H1 (cell line): ENCODE measurements at regions not wholly inside any gene's neighbourhood (a gene's known extent, or its start where the extent isn't known, plus 50 kb on each side); places are given as distances from the start of the nearest gene placed in this dataset.

ENCODE experiments used
- CTCF ChIA-PET: fragments of 300-600 bp; sonication (Branson Sonifier 250); formaldehyde crosslinking; loops from one replicate; lab custom pipeline; 2021; ENCODE audit not compliant: partially characterized antibody; lab: Charles Lee
- POLR2A ChIA-PET: fragments of 300-600 bp; sonication (Branson Sonifier 250); formaldehyde crosslinking; loops from one replicate; lab custom pipeline; 2021; ENCODE audit warnings: inconsistent platforms; ENCODE audit not compliant: partially characterized antibody; lab: Charles Lee
- DNase-seq, 2 experiments: peaks; one replicate each; pipeline versions ENCODE4 v3.0.0 to v3.0.0-alpha.2; 2010 to 2022; ENCODE audit warnings: low spot score in 2 of 2, low read depth in 1 of 2, mixed read lengths in 1 of 2
- FAIRE-seq: peaks from 2 replicates; lab custom pipeline; 2011; peaks lifted over from hg19 to GRCh38; lab: Jason Lieb, UNC
- H2AFZ ChIP-seq: 2 replicates; pipeline ENCODE4 v1.8.1; 2012; ENCODE audit warnings: low read length, inconsistent platforms
- H2AK5ac ChIP-seq: 2 replicates; pipeline ENCODE4 v1.6.1; 2013; ENCODE audit warnings: low read depth, low read length
- H2BK120ac ChIP-seq: replicated peaks from 2 replicates; pipeline ENCODE3; 2013; ENCODE audit warnings: low read depth, low read length, inconsistent platforms
- H2BK12ac ChIP-seq: 2 replicates; pipeline ENCODE4 v1.6.1; 2013; ENCODE audit warnings: low read depth, low read length
- H2BK15ac ChIP-seq: 2 replicates; pipeline ENCODE4 v1.6.1; 2013; ENCODE audit warnings: low read length
- H2BK20ac ChIP-seq: 2 replicates; pipeline ENCODE4 v1.6.1; 2013; ENCODE audit warnings: low read length
- H2BK5ac ChIP-seq: 2 replicates; pipeline ENCODE4 v1.6.1; 2013; ENCODE audit warnings: low read depth, low read length
- H3K14ac ChIP-seq: 2 replicates; pipeline ENCODE4 v1.6.1; 2013; ENCODE audit warnings: inconsistent platforms; ENCODE audit not compliant: insufficient read length
- H3K18ac ChIP-seq: 2 replicates; pipeline ENCODE4 v1.6.1; 2013; ENCODE audit warnings: low read length; ENCODE audit errors: extremely low read depth
- H3K23ac ChIP-seq: 2 replicates; pipeline ENCODE4 v1.6.1; 2013; ENCODE audit warnings: inconsistent platforms; ENCODE audit not compliant: insufficient read length
- H3K23me2 ChIP-seq: 2 replicates; pipeline ENCODE4 v1.6.1; 2013; ENCODE audit warnings: low read depth, low read length
- H3K27ac ChIP-seq: 2 replicates; pipeline ENCODE4 v1.6.1; 2011; ENCODE audit warnings: low read depth, low read length, inconsistent platforms
- H3K27me3 ChIP-seq, 4 experiments: replicated peaks in 1 of 4; 1 replicate in 1 of 4; 2 replicates in 3 of 4; pipeline versions ENCODE4 v1.6.1 to v1.8.1; 2011 to 2013; ENCODE audit warnings: low read length in 3 of 4, mild to moderate bottlenecking in 3 of 4, inconsistent platforms in 2 of 4, mixed read lengths in 2 of 4, moderate library complexity in 1 of 4; ENCODE audit not compliant: control insufficient read depth in 3 of 4, insufficient read depth in 3 of 4; ENCODE audit errors: extremely low read depth in 1 of 4
- H3K36me3 ChIP-seq, 4 experiments: 2 replicates each; pipeline versions ENCODE4 v1.6.1 to v1.8.1; 2011 to 2013; ENCODE audit warnings: mild to moderate bottlenecking in 4 of 4, low read length in 3 of 4, moderate library complexity in 2 of 4, control low read depth in 1 of 4, inconsistent platforms in 1 of 4; ENCODE audit not compliant: insufficient read depth in 4 of 4, control insufficient read depth in 2 of 4
- H3K4ac ChIP-seq: replicated peaks from 2 replicates; pipeline ENCODE3; 2013; ENCODE audit warnings: low read length, low read depth, mixed read lengths, inconsistent platforms; ENCODE audit not compliant: insufficient read length
- H3K4me1 ChIP-seq, 4 experiments: replicated peaks in 1 of 4; 1 replicate in 1 of 4; 2 replicates in 3 of 4; pipeline versions ENCODE4 v1.6.1 to v1.8.1; 2011 to 2013; ENCODE audit warnings: low read length in 3 of 4, inconsistent platforms in 2 of 4, mixed read lengths in 1 of 4; ENCODE audit not compliant: insufficient read depth in 4 of 4, control insufficient read depth in 3 of 4
- H3K4me2 ChIP-seq, 2 experiments: 2 replicates each; pipeline versions ENCODE4 v1.6.1 to v1.8.1; 2011 to 2013; ENCODE audit warnings: low read depth in 2 of 2, low read length in 2 of 2, control low read depth in 1 of 2, inconsistent platforms in 1 of 2, mild to moderate bottlenecking in 1 of 2; ENCODE audit not compliant: insufficient read depth in 1 of 2
- H3K4me3 ChIP-seq, 4 experiments: fragments of 200-600, 300-600 bp in 1 of 4; sonication (generic), shearing (Covaris generic), sonication (Bioruptor Twin) in 1 of 4; 2 replicates each; pipeline versions ENCODE4 v1.5.1 to v1.8.1; 2011 to 2016; ENCODE audit warnings: low read length in 4 of 4, low read depth in 3 of 4, control low read depth in 2 of 4, inconsistent platforms in 2 of 4, mild to moderate bottlenecking in 2 of 4, mixed read lengths in 1 of 4, moderate library complexity in 1 of 4; ENCODE audit not compliant: insufficient read depth in 2 of 4; ENCODE audit errors: extremely low read depth in 1 of 4
- H3K56ac ChIP-seq: replicated peaks from 2 replicates; pipeline ENCODE3; 2013; ENCODE audit warnings: low read depth, mild to moderate bottlenecking, mixed read lengths, low read length, inconsistent platforms; ENCODE audit not compliant: insufficient read length
- H3K79me1 ChIP-seq: 2 replicates; pipeline ENCODE4 v1.6.1; 2013; ENCODE audit warnings: low read depth, low read length, control low read depth
- H3K79me2 ChIP-seq, 2 experiments: 2 replicates each; pipeline versions ENCODE4 v1.6.1 to v1.8.1; 2012 to 2013; ENCODE audit warnings: low read length in 2 of 2, mild to moderate bottlenecking in 2 of 2, inconsistent platforms in 1 of 2; ENCODE audit not compliant: insufficient read depth in 2 of 2, control insufficient read depth in 1 of 2
- H3K9ac ChIP-seq, 4 experiments: replicated peaks in 1 of 4; 1 replicate in 1 of 4; 2 replicates in 3 of 4; pipeline versions ENCODE4 v1.6.1 to v1.8.1; 2011 to 2013; ENCODE audit warnings: low read depth in 3 of 4, low read length in 3 of 4, control low read depth in 2 of 4, mild to moderate bottlenecking in 2 of 4, moderate library complexity in 2 of 4, inconsistent platforms in 1 of 4; ENCODE audit errors: extremely low read depth in 1 of 4
- H3K9me3 ChIP-seq, 2 experiments: 2 replicates each; pipeline versions ENCODE4 v1.6.1 to v1.8.1; 2012 to 2013; ENCODE audit warnings: mild to moderate bottlenecking in 2 of 2, moderate library complexity in 2 of 2, control low read depth in 1 of 2, inconsistent platforms in 1 of 2, low read depth in 1 of 2, low read length in 1 of 2, mixed read lengths in 1 of 2; ENCODE audit not compliant: insufficient read depth in 2 of 2
- H4K20me1 ChIP-seq, 2 experiments: replicated peaks in 1 of 2; 2 replicates each; pipeline versions ENCODE3 to v1.8.1; 2011 to 2013; ENCODE audit warnings: inconsistent platforms in 2 of 2, low read length in 2 of 2, mild to moderate bottlenecking in 1 of 2; ENCODE audit not compliant: insufficient read depth in 2 of 2, control insufficient read depth in 1 of 2
- H4K5ac ChIP-seq: 2 replicates; pipeline ENCODE4 v1.6.1; 2013; ENCODE audit warnings: low read length, low read depth, mixed read lengths, inconsistent platforms; ENCODE audit not compliant: insufficient read length
- H4K8ac ChIP-seq: 2 replicates; pipeline ENCODE4 v1.8.0; 2013; ENCODE audit warnings: mild to moderate bottlenecking, moderate library complexity, low read length, inconsistent platforms; ENCODE audit not compliant: insufficient read depth; ENCODE audit errors: extremely low read depth
- H4K91ac ChIP-seq: replicated peaks from 2 replicates; pipeline ENCODE3; 2013; ENCODE audit warnings: low read length, mixed read lengths, inconsistent platforms; ENCODE audit not compliant: insufficient read length
- ATF3 ChIP-seq: IDR thresholded peaks from 2 replicates; pipeline ENCODE4 v1.6.1; 2011; ENCODE audit warnings: low read depth, mild to moderate bottlenecking, low read length; ENCODE audit not compliant: insufficient read depth
- BCL11A ChIP-seq, 2 experiments: IDR thresholded peaks; one replicate each; pipeline ENCODE4 v1.6.1; 2011; ENCODE audit warnings: low read depth in 2 of 2, low read length in 2 of 2, mild to moderate bottlenecking in 2 of 2
- CBX5 ChIP-seq: fragments of 300-800, 300-1000 bp; sonication (generic); IDR thresholded peaks from 2 replicates; pipeline ENCODE4 v1.7.1; 2016; ENCODE audit warnings: antibody characterized with exemption, low read length, low read depth
- CEBPB ChIP-seq: IDR thresholded peaks from 2 replicates; pipeline ENCODE4 v1.6.1; 2012; ENCODE audit warnings: low read depth, low read length
- CHD1 ChIP-seq: IDR thresholded peaks from 2 replicates; pipeline ENCODE4 v1.6.1; 2012; ENCODE audit warnings: low read depth, low read length, improper control_type of control experiment
- EZH2 ChIP-seq: fragments of 200-600 bp; sonication (generic); IDR thresholded peaks from 2 replicates; pipeline ENCODE4 v1.7.1; 2012; ENCODE audit warnings: low read depth, mild to moderate bottlenecking, moderate library complexity, low read length, inconsistent platforms; ENCODE audit not compliant: severe bottlenecking
- GTF2F1 ChIP-seq: IDR thresholded peaks from 2 replicates; pipeline ENCODE4 v1.6.1; 2012; ENCODE audit warnings: low read depth, low read length, improper control_type of control experiment, borderline replicate concordance
- HDAC2 ChIP-seq, 2 experiments: fragments of 300-600 bp in 1 of 2; sonication (generic) in 1 of 2; IDR thresholded peaks; 2 replicates each; pipeline ENCODE4 v1.6.1; 2011 to 2012; ENCODE audit warnings: low read depth in 2 of 2, low read length in 2 of 2, mild to moderate bottlenecking in 2 of 2, moderate library complexity in 2 of 2, borderline replicate concordance in 1 of 2, inconsistent platforms in 1 of 2
- KDM1A ChIP-seq: fragments of 200-600, 300-600 bp; sonication (generic); IDR thresholded peaks from 2 replicates; pipeline ENCODE4 v1.7.1; 2016; ENCODE audit warnings: mild to moderate bottlenecking, low read length, borderline replicate concordance
- POU5F1 ChIP-seq: IDR thresholded peaks from 2 replicates; pipeline ENCODE4 v1.6.1; 2011; ENCODE audit warnings: low read depth, mild to moderate bottlenecking, low read length, moderate library complexity
- RAD21 ChIP-seq, 2 experiments: IDR thresholded peaks in 1 of 2; conservative IDR thresholded peaks in 1 of 2; 2 replicates each; pipeline ENCODE4 v1.6.1; 2011; ENCODE audit warnings: low read depth in 2 of 2, low read length in 2 of 2, improper control_type of control experiment in 1 of 2, inconsistent platforms in 1 of 2, mild to moderate bottlenecking in 1 of 2, moderate library complexity in 1 of 2
- SIX5 ChIP-seq: IDR thresholded peaks from 2 replicates; pipeline ENCODE4 v1.6.1; 2011; ENCODE audit warnings: mild to moderate bottlenecking, low read depth, low read length
- SP1 ChIP-seq: IDR thresholded peaks from 2 replicates; pipeline ENCODE4 v1.6.1; 2011; ENCODE audit warnings: low read depth, low read length
- TBP ChIP-seq: IDR thresholded peaks from 2 replicates; pipeline ENCODE4 v1.6.1; 2011; ENCODE audit warnings: low read depth, low read length, improper control_type of control experiment
- whole genome bisulfite sequencing, 2 experiments: shearing (Covaris generic) in 1 of 2; methylation state at CpG; one replicate each; pipeline versions ENCODE4 v1.1.6 to v1.1.7; 2013 to 2015; ENCODE audit warnings: low lambda C conversion rate in 2 of 2, mixed read lengths in 2 of 2, inconsistent platforms in 1 of 2, low coverage in 1 of 2, missing lambda C conversion rate in 1 of 2; ENCODE audit not compliant: insufficient replicate concordance in 2 of 2, insufficient coverage in 1 of 2, insufficient read length in 1 of 2; ENCODE audit errors: extremely low coverage in 1 of 2, missing lambda C conversion rate in 1 of 2; 5-methylcytosine and 5-hydroxymethylcytosine counted together

GRCh38 chr2:228763379-228763981, 507.6 kb downstream of the PID1 start:
- Histone ChIP-seq H2BK120ac (no peak overlapping the region), H3K79me1 (no peaks in the 10 kb centered on the region), H3K9ac (no peak overlapping the region), H3K4me1 (no peaks in the 10 kb centered on the region), H3K27me3 (no peaks in the 10 kb centered on the region), H3K14ac (no peak overlapping the region), H2AFZ (no peak overlapping the region), H3K23ac (no peak overlapping the region), H2BK20ac (no peak overlapping the region), H3K56ac (no peak overlapping the region), H3K79me2 (no peaks in the 10 kb centered on the region), H3K27ac (no peak overlapping the region), H3K4me2 (no peak overlapping the region), H3K36me3 (no peaks in the 10 kb centered on the region), H4K5ac (no peak overlapping the region), H3K4me3 (no peak overlapping the region), H4K20me1 (no peaks in the 10 kb centered on the region), H2BK12ac (no peak overlapping the region), H2AK5ac (no peak overlapping the region), H3K9me3 (no peaks in the 10 kb centered on the region), H4K91ac (no peak overlapping the region), H3K18ac (no peak overlapping the region), H2BK5ac (no peak overlapping the region), H3K23me2 (no peaks in the 10 kb centered on the region; the same call in 1 of the 2 replicates), H3K4ac (no peak overlapping the region), H4K8ac (no peak overlapping the region), H2BK15ac (no peak overlapping the region)
- no peak for DNase-seq
- ChIA-PET CTCF (interaction anchor here (1.2 kb wide), 1 partner anchor 12 kb away, joined by 3 read pairs; no protein-coding TSS in a partner anchor), POLR2A (no interaction called here)
- WGBS, 2 experiments: 91% methylated on average over 5 of the region's 5 CpGs; no CpG with 5 or more reads in 1 of the 2 experiments
- no peak for FAIRE-seq
- TF ChIP-seq KDM1A (no peak), CHD1 (no peak), HDAC2 (IDR thresholded peaks at IDR 0.05; ENCODE audit: borderline replicate concordance in 1 of 2, low read depth in 2 of 2, low read length in 2 of 2) (no peak), CBX5 (no peak), GTF2F1 (no peak), SIX5 (no peak), RAD21 (IDR thresholded peaks at IDR 0.05 in 1 of 2, conservative IDR thresholded peaks at IDR 0.05 in 1 of 2; ENCODE audit: low read depth in 2 of 2, low read length in 2 of 2) (no peak), POU5F1 (no peak), CEBPB (no peak), SP1 (no peak), BCL11A (IDR thresholded peaks at IDR 0.05; ENCODE audit: low read depth in 2 of 2, low read length in 2 of 2) (no peak), EZH2 (no peak), TBP (no peak), ATF3 (no peak)
